Keratinocyte (primary cell): ENCODE measurements at regions not wholly inside any gene's neighbourhood (a gene's known extent, or its start where the extent isn't known, plus 50 kb on each side); places are given as distances from the start of the nearest gene placed in this dataset.

Experiments used
- CTCF ChIP-seq, 3 experiments: IDR thresholded peaks in 1 of 3; conservative IDR thresholded peaks in 1 of 3; optimal IDR thresholded peaks in 1 of 3; 2 replicates in 2 of 3; 3 replicates in 1 of 3; pipeline versions ENCODE3 to v1.5.1; 2011; ENCODE audit warnings: low read length in 3 of 3, mild to moderate bottlenecking in 3 of 3, moderate library complexity in 2 of 3, control low read depth in 1 of 3, inconsistent platforms in 1 of 3; ENCODE audit not compliant: insufficient read depth in 2 of 3; ENCODE audit errors: extremely low read depth in 1 of 3
- EZH2 ChIP-seq: IDR thresholded peaks from one replicate; pipeline ENCODE4 v1.6.1; 2012; ENCODE audit warnings: inconsistent platforms, mild to moderate bottlenecking, low read length, moderate library complexity

GRCh38 chr3:96584066-96584465 lies 230.3 kb upstream of the EPHA6 start:
- TF ChIP-seq CTCF (optimal IDR thresholded peaks at IDR 0.05 in 1 of 3, IDR thresholded peaks at IDR 0.05 in 1 of 3, conservative IDR thresholded peaks at IDR 0.05 in 1 of 3; ENCODE audit: extremely low read depth in 1 of 3, insufficient read depth in 2 of 3, low read length in 3 of 3) (no peak), EZH2 (no peak)
